Neural cell (in vitro differentiated cells): ENCODE measurements at regions not wholly inside any gene's neighbourhood (a gene's known extent, or its start where the extent isn't known, plus 50 kb on each side); places are given as distances from the start of the nearest gene placed in this dataset.

Experiments used
- H2AFZ ChIP-seq: fragments of 200-600, 300-800 bp; sonication (generic), shearing (Covaris generic); 2 replicates; pipeline ENCODE4 v1.6.0; 2014; ENCODE audit warnings: low read depth, mild to moderate bottlenecking, antibody characterized with exemption, low read length, moderate library complexity
- H3F3A ChIP-seq: fragments of 200-600 bp; shearing (Covaris generic); 2 replicates; pipeline ENCODE4 v1.6.1; 2016; ENCODE audit warnings: mild to moderate bottlenecking, moderate library complexity, mixed read lengths, antibody characterized with exemption, low read length; ENCODE audit not compliant: insufficient read depth, poor library complexity, severe bottlenecking
- H3K27ac ChIP-seq: fragments of 200-600, 300-800 bp; sonication (generic), shearing (Covaris generic); 2 replicates; pipeline ENCODE4 v1.5.1; 2014; ENCODE audit warnings: mild to moderate bottlenecking, low read length, moderate library complexity
- H3K27me3 ChIP-seq: fragments of 300-800, 200-600 bp; sonication (generic), shearing (Covaris generic); 2 replicates; pipeline ENCODE4 v1.6.0; 2014; ENCODE audit warnings: mild to moderate bottlenecking, low read depth, low read length, moderate library complexity; ENCODE audit not compliant: insufficient read depth
- H3K36me3 ChIP-seq: fragments of 300-800, 200-600 bp; sonication (generic), shearing (Covaris generic); 2 replicates; pipeline ENCODE4 v1.5.1; 2014; ENCODE audit warnings: mild to moderate bottlenecking, antibody characterized with exemption, low read length, moderate library complexity; ENCODE audit not compliant: insufficient read depth
- H3K4me2 ChIP-seq: fragments of 300-800, 200-600 bp; sonication (generic), shearing (Covaris generic); 2 replicates; pipeline ENCODE4 v1.6.0; 2014; ENCODE audit warnings: mild to moderate bottlenecking, low read length
- H3K4me3 ChIP-seq: fragments of 300-800, 200-600 bp; sonication (generic), shearing (Covaris generic); 2 replicates; pipeline ENCODE4 v1.5.1; 2014; ENCODE audit warnings: mild to moderate bottlenecking, low read length, moderate library complexity
- H3K79me2 ChIP-seq: fragments of 200-600 bp; shearing (Covaris generic); replicated peaks from 2 replicates; pipeline ENCODE4 v1.6.0; 2014; ENCODE audit warnings: mild to moderate bottlenecking, low read length, moderate library complexity; ENCODE audit not compliant: insufficient read depth
- H3K9ac ChIP-seq: fragments of 300-800, 200-600 bp; sonication (generic), shearing (Covaris generic); 2 replicates; pipeline ENCODE4 v1.6.1; 2016; ENCODE audit warnings: mild to moderate bottlenecking, low read length, mixed read lengths
- H3K9me2 ChIP-seq: fragments of 200-600 bp; shearing (Covaris generic); 2 replicates; pipeline ENCODE4 v1.6.1; 2016; ENCODE audit warnings: mild to moderate bottlenecking, low read length, mixed read lengths; ENCODE audit not compliant: insufficient read depth
- H3K9me3 ChIP-seq: fragments of 200-600, 300-800 bp; sonication (generic), shearing (Covaris generic); 2 replicates; pipeline ENCODE4 v1.6.1; 2016; ENCODE audit warnings: mild to moderate bottlenecking, mixed run types, low read length, moderate library complexity, mixed read lengths
- H4K20me1 ChIP-seq: fragments of 200-600 bp; shearing (Covaris generic); 2 replicates; pipeline ENCODE4 v1.6.1; 2016; ENCODE audit warnings: mild to moderate bottlenecking, mixed run types; ENCODE audit not compliant: insufficient read depth
- EP300 ChIP-seq: fragments of 450-650 bp; conservative IDR thresholded peaks from 2 replicates; pipeline ENCODE4 v1.6.1; 2014; ENCODE audit warnings: antibody characterized with exemption, mild to moderate bottlenecking, moderate library complexity; ENCODE audit not compliant: poor library complexity, severe bottlenecking
- EZH2 ChIP-seq: fragments of 200-600, 300-800 bp; shearing (Covaris generic), sonication (generic); IDR thresholded peaks from 2 replicates; pipeline ENCODE4 v1.6.1; 2014; ENCODE audit warnings: antibody characterized with exemption, low read length, borderline replicate concordance, mild to moderate bottlenecking; ENCODE audit not compliant: insufficient read depth, poor library complexity, severe bottlenecking
- MXI1 ChIP-seq: fragments of 450-650 bp; conservative IDR thresholded peaks from 2 replicates; pipeline ENCODE4 v1.6.1; 2014; ENCODE audit warnings: antibody characterized with exemption, mild to moderate bottlenecking; ENCODE audit not compliant: poor library complexity, severe bottlenecking
- POLR2AphosphoS5 ChIP-seq: IDR thresholded peaks from 2 replicates; pipeline ENCODE4 v1.6.1; 2012
- RAD21 ChIP-seq: fragments of 450-650 bp; conservative IDR thresholded peaks from 2 replicates; pipeline ENCODE4 v1.6.1; 2014; ENCODE audit warnings: antibody characterized with exemption, mild to moderate bottlenecking, moderate library complexity
- REST ChIP-seq: IDR thresholded peaks from 2 replicates; pipeline ENCODE4 v1.6.1; 2012; ENCODE audit warnings: borderline replicate concordance
- SMC3 ChIP-seq: fragments of 450-650 bp; conservative IDR thresholded peaks from 2 replicates; pipeline ENCODE4 v1.6.1; 2014; ENCODE audit warnings: antibody characterized with exemption, mild to moderate bottlenecking, moderate library complexity; ENCODE audit not compliant: poor library complexity
- TAF1 ChIP-seq: IDR thresholded peaks from 2 replicates; pipeline ENCODE4 v1.6.1; 2012; ENCODE audit warnings: low read depth
- TF ChIP-seq, protein P1 (sequence below): fragments of 450-650 bp; IDR thresholded peaks from 2 replicates; pipeline ENCODE4 v1.5.1; 2014; ENCODE audit warnings: antibody characterized with exemption, mild to moderate bottlenecking, moderate library complexity; ENCODE audit not compliant: poor library complexity, severe bottlenecking

- Histone ChIP-seq H3K9me2 (no peaks in the 10 kb centered on the region), H3K9ac (no peak overlapping the region), H2AFZ (no peak overlapping the region), H3K27me3 (no peaks in the 10 kb centered on the region), H3K9me3 (no peaks in the 10 kb centered on the region), H3K36me3 (no peaks in the 10 kb centered on the region), H3K27ac (no peak overlapping the region), H3F3A (no peaks in the 10 kb centered on the region), H3K4me3 (no peak overlapping the region), H3K79me2 (no peaks in the 10 kb centered on the region), H4K20me1 (no peaks in the 10 kb centered on the region), H3K4me2 (no peak overlapping the region)
- TF ChIP-seq REST, result no peak
- TF ChIP-seq SMC3, result no peak
- TF ChIP-seq POLR2AphosphoS5, result no peak
- no peak for TF ChIP-seq RAD21
- no peak for TF ChIP-seq EP300
- TF ChIP-seq TAF1, result no peak
- TF ChIP-seq, protein P1, sequence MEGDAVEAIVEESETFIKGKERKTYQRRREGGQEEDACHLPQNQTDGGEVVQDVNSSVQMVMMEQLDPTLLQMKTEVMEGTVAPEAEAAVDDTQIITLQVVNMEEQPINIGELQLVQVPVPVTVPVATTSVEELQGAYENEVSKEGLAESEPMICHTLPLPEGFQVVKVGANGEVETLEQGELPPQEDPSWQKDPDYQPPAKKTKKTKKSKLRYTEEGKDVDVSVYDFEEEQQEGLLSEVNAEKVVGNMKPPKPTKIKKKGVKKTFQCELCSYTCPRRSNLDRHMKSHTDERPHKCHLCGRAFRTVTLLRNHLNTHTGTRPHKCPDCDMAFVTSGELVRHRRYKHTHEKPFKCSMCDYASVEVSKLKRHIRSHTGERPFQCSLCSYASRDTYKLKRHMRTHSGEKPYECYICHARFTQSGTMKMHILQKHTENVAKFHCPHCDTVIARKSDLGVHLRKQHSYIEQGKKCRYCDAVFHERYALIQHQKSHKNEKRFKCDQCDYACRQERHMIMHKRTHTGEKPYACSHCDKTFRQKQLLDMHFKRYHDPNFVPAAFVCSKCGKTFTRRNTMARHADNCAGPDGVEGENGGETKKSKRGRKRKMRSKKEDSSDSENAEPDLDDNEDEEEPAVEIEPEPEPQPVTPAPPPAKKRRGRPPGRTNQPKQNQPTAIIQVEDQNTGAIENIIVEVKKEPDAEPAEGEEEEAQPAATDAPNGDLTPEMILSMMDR, result no peak
Observed at GRCh38 chr5:14061106-14061505, 82.0 kb upstream of the TRIO start.

DNA sequence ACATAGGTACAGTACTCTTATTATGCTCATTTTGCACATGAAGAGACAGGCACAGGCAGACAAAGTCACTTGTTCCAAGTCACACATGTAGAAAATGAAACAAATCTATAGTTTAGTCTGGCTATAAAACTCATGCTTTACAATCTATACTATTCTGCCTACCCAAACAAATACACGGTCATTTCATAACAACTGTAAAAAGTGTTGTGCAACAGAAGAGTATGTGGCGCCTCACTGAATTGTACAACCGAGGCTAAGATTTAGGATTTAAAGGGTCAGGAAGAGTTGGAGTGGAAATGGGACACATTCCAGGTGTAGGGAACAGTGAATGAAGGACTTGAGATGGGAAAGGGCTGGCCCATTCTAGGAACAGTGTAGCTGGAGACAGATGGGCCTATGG lies 82.9 kb upstream of the TRIO start:
- H3K4me3 ChIP-seq, result no peak overlapping the region
- H4K20me1 ChIP-seq, result no peaks in the 10 kb centered on the region
- H3K9ac ChIP-seq, result no peak overlapping the region
- no peak for TF ChIP-seq SMC3
- TF ChIP-seq, protein P1, result no peak
- no peaks in the 10 kb centered on the region for H3K27me3 ChIP-seq
- no peaks in the 10 kb centered on the region for H3K79me2 ChIP-seq
- H3F3A ChIP-seq, result no peaks in the 10 kb centered on the region
- no peaks in the 10 kb centered on the region for H3K9me3 ChIP-seq
- H3K4me2 ChIP-seq, result no peak overlapping the region
- H2AFZ ChIP-seq, result no peak overlapping the region
- H3K9me2 ChIP-seq, result no peaks in the 10 kb centered on the region
- no peaks in the 10 kb centered on the region for H3K36me3 ChIP-seq
- H3K27ac ChIP-seq, result no peak overlapping the region

- Histone ChIP-seq H3K4me3 (no peak overlapping the region), H3K36me3 (no peaks in the 10 kb centered on the region), H3K9me2 (no peaks in the 10 kb centered on the region), H3K27ac (no peak overlapping the region), H2AFZ (no peak overlapping the region), H3K79me2 (no peaks in the 10 kb centered on the region), H4K20me1 (no peaks in the 10 kb centered on the region), H3K9ac (no peak overlapping the region), H3K4me2 (no peak overlapping the region), H3K27me3 (no peaks in the 10 kb centered on the region), H3K9me3 (no peaks in the 10 kb centered on the region), H3F3A (no peaks in the 10 kb centered on the region)
- TF ChIP-seq TAF1 (no peak), RAD21 (no peak), MXI1 (no peak), SMC3 (no peak), EP300 (no peak), EZH2 (no peak)
- TF ChIP-seq, protein P1, result no peak
Observed at GRCh38 chr5:14059810-14060209, 83.3 kb upstream of the TRIO start.
